ENCODE measurements at regions not wholly inside any gene's neighbourhood (a gene's known extent, or its start where the extent isn't known, plus 50 kb on each side); places are given as distances from the start of the nearest gene placed in this dataset.

- no peak for DNase-seq (ENCODE audit: low spot score)
Observed at GRCh38 chr2:22491442-22491841, 893.5 kb upstream of the KLHL29 start.

- no peak for DNase-seq (ENCODE audit: low spot score)
Observed at GRCh38 chr2:22494156-22494555, 890.8 kb upstream of the KLHL29 start.

GRCh38 chr2:22497064-22497463, 887.9 kb upstream of the KLHL29 start:
- no peak for DNase-seq (ENCODE audit: low spot score)

GRCh38 chr2:22497789-22498188, 887.2 kb upstream of the KLHL29 start:
- no peak for DNase-seq (ENCODE audit: low spot score)

GRCh38 chr2:22499082-22499839, 885.7 kb upstream of the KLHL29 start:
- DNase-seq (ENCODE audit: low spot score): no peak

GRCh38 chr2:22500555-22500935, 884.4 kb upstream of the KLHL29 start:
- DNase-seq (ENCODE audit: low spot score): no peak

- DNase-seq (ENCODE audit: low spot score): no peak
Observed at GRCh38 chr2:22501851-22502250, 883.1 kb upstream of the KLHL29 start.

- DNase-seq (ENCODE audit: low spot score): no peak
Observed at GRCh38 chr2:22513563-22513962, 871.4 kb upstream of the KLHL29 start.

GRCh38 chr2:22517141-22517540, 867.8 kb upstream of the KLHL29 start:
- no peak for DNase-seq (ENCODE audit: low spot score)

- DNase-seq (ENCODE audit: low spot score): no peak
Observed at GRCh38 chr2:22518641-22519040, 866.3 kb upstream of the KLHL29 start.

- DNase-seq (ENCODE audit: low spot score): no peak
Observed at GRCh38 chr2:22520369-22521288, 864.4 kb upstream of the KLHL29 start.

- no peak for DNase-seq (ENCODE audit: low spot score)
Observed at GRCh38 chr2:22521620-22522019, 863.4 kb upstream of the KLHL29 start.

GRCh38 chr2:22525681-22526080, 859.3 kb upstream of the KLHL29 start:
- DNase-seq (ENCODE audit: low spot score): no peak

- no peak for DNase-seq (ENCODE audit: low spot score)
Observed at GRCh38 chr2:22530131-22530530, 854.8 kb upstream of the KLHL29 start.

GRCh38 chr2:22536133-22536532, 848.8 kb upstream of the KLHL29 start:
- DNase-seq (ENCODE audit: low spot score): no peak

- no peak for DNase-seq (ENCODE audit: low spot score)
Observed at GRCh38 chr2:22554453-22554852, 830.5 kb upstream of the KLHL29 start.

GRCh38 chr2:22557406-22557805, 827.6 kb upstream of the KLHL29 start:
- no peak for DNase-seq (ENCODE audit: low spot score)

GRCh38 chr2:22560021-22560420, 825.0 kb upstream of the KLHL29 start:
- no peak for DNase-seq (ENCODE audit: low spot score)

GRCh38 chr2:22579341-22579740, 805.6 kb upstream of the KLHL29 start:
- DNase-seq (ENCODE audit: low spot score): no peak

- no peak for DNase-seq (ENCODE audit: low spot score)
Observed at GRCh38 chr2:22582107-22582506, 802.9 kb upstream of the KLHL29 start.

- DNase-seq (ENCODE audit: low spot score): no peak
Observed at GRCh38 chr2:22596306-22596705, 788.7 kb upstream of the KLHL29 start.

GRCh38 chr2:22600156-22600555, 784.8 kb upstream of the KLHL29 start:
- DNase-seq (ENCODE audit: low spot score): no peak

GRCh38 chr2:22600999-22601398, 784.0 kb upstream of the KLHL29 start:
- no peak for DNase-seq (ENCODE audit: low spot score)

Measured in ecto neural progenitor cell (in vitro differentiated cells).